ENCODE measurements at regions not wholly inside any gene's neighbourhood (a gene's known extent, or its start where the extent isn't known, plus 50 kb on each side); places are given as distances from the start of the nearest gene placed in this dataset.
A peak's percentile ranks its signal among the peaks of the same experiment; 100 is the strongest.

DNA sequence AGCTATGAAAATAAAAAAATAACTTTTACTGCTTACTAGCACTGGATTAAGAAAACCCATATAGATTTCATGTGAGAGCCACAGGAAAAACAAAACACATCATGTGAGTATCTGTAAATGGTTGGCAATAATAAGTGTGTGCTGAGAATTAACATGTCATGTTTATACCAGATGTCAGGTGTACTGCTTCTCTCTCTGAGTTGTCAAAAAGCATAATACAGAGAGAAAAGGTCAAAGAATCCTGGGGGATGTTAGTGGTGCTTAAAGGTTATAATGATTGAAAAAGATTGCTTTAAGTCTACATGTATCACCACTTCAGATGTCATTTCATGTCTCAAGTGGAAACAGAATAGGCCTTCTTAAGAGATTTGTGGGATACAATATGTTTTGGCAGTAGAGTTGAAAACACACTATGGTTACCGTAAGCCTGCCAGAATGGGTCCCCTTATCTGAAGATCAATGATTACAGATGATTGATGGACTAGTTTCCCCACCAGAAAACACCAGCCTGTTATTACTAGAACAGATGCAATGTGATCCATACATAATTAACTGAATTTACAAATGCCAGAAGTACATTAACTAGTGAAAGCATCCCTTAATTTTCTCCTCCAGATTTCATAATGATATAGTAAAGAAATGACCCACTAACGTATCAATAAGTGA lies 204.1 kb downstream of the CNTN3 start:
- H3F3A ChIP-seq (ENCODE audit: insufficient read depth, low read length, poor library complexity, severe bottlenecking): no peaks in the 10 kb centered on the region
- no peak overlapping the region for H3K9ac ChIP-seq (ENCODE audit: low read length)
- peak overlapping the region; percentile 40 for H3K27ac ChIP-seq (ENCODE audit: low read length)
- no peaks in the 10 kb centered on the region for H3K79me2 ChIP-seq (replicated peaks; ENCODE audit: insufficient read depth, low read length)
- peak overlapping the region; percentile 12 for H3K4me2 ChIP-seq (ENCODE audit: low read length)
- H4K20me1 ChIP-seq (ENCODE audit: insufficient read depth): no peaks in the 10 kb centered on the region
- H3K4me3 ChIP-seq (ENCODE audit: low read length): peak overlapping the region; percentile 0
- no peaks in the 10 kb centered on the region for H3K9me3 ChIP-seq (ENCODE audit: low read length)
- H3K9me2 ChIP-seq (ENCODE audit: insufficient read depth, low read length): no peaks in the 10 kb centered on the region
- no peaks in the 10 kb centered on the region for H3K36me3 ChIP-seq (ENCODE audit: insufficient read depth, low read length)
- no peaks in the 10 kb centered on the region for H3K27me3 ChIP-seq (ENCODE audit: insufficient read depth, low read depth, low read length)
- no peak overlapping the region for H2AFZ ChIP-seq (ENCODE audit: low read depth, low read length)
- TF ChIP-seq EP300 (conservative IDR thresholded peaks at IDR 0.05; ENCODE audit: poor library complexity, severe bottlenecking) (peak; percentile 92), SMC3 (conservative IDR thresholded peaks at IDR 0.05; ENCODE audit: poor library complexity) (peak; percentile 18), MXI1 (conservative IDR thresholded peaks at IDR 0.05; ENCODE audit: poor library complexity, severe bottlenecking) (no peak), POLR2AphosphoS5 (IDR thresholded peaks at IDR 0.05) (peak; percentile 76), TAF1 (IDR thresholded peaks at IDR 0.05; ENCODE audit: low read depth) (no peak)
- TF ChIP-seq, protein P1, sequence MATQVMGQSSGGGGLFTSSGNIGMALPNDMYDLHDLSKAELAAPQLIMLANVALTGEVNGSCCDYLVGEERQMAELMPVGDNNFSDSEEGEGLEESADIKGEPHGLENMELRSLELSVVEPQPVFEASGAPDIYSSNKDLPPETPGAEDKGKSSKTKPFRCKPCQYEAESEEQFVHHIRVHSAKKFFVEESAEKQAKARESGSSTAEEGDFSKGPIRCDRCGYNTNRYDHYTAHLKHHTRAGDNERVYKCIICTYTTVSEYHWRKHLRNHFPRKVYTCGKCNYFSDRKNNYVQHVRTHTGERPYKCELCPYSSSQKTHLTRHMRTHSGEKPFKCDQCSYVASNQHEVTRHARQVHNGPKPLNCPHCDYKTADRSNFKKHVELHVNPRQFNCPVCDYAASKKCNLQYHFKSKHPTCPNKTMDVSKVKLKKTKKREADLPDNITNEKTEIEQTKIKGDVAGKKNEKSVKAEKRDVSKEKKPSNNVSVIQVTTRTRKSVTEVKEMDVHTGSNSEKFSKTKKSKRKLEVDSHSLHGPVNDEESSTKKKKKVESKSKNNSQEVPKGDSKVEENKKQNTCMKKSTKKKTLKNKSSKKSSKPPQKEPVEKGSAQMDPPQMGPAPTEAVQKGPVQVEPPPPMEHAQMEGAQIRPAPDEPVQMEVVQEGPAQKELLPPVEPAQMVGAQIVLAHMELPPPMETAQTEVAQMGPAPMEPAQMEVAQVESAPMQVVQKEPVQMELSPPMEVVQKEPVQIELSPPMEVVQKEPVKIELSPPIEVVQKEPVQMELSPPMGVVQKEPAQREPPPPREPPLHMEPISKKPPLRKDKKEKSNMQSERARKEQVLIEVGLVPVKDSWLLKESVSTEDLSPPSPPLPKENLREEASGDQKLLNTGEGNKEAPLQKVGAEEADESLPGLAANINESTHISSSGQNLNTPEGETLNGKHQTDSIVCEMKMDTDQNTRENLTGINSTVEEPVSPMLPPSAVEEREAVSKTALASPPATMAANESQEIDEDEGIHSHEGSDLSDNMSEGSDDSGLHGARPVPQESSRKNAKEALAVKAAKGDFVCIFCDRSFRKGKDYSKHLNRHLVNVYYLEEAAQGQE (IDR thresholded peaks at IDR 0.05; ENCODE audit: borderline replicate concordance): peak; percentile 29

GRCh38 chr3:74409066-74409465 lies 205.4 kb downstream of the CNTN3 start:
- no peaks in the 10 kb centered on the region for H3K9me3 ChIP-seq (ENCODE audit: low read length)
- no peaks in the 10 kb centered on the region for H3F3A ChIP-seq (ENCODE audit: insufficient read depth, low read length, poor library complexity, severe bottlenecking)
- no peaks in the 10 kb centered on the region for H3K9me2 ChIP-seq (ENCODE audit: insufficient read depth, low read length)
- no peak for TF ChIP-seq POLR2AphosphoS5 (IDR thresholded peaks at IDR 0.05)
- TF ChIP-seq, protein P2, sequence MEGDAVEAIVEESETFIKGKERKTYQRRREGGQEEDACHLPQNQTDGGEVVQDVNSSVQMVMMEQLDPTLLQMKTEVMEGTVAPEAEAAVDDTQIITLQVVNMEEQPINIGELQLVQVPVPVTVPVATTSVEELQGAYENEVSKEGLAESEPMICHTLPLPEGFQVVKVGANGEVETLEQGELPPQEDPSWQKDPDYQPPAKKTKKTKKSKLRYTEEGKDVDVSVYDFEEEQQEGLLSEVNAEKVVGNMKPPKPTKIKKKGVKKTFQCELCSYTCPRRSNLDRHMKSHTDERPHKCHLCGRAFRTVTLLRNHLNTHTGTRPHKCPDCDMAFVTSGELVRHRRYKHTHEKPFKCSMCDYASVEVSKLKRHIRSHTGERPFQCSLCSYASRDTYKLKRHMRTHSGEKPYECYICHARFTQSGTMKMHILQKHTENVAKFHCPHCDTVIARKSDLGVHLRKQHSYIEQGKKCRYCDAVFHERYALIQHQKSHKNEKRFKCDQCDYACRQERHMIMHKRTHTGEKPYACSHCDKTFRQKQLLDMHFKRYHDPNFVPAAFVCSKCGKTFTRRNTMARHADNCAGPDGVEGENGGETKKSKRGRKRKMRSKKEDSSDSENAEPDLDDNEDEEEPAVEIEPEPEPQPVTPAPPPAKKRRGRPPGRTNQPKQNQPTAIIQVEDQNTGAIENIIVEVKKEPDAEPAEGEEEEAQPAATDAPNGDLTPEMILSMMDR (IDR thresholded peaks at IDR 0.05; ENCODE audit: poor library complexity, severe bottlenecking): no peak
- no peak for TF ChIP-seq EZH2 (IDR thresholded peaks at IDR 0.05; ENCODE audit: borderline replicate concordance, insufficient read depth, low read length, poor library complexity, severe bottlenecking)
- no peak for TF ChIP-seq EP300 (conservative IDR thresholded peaks at IDR 0.05; ENCODE audit: poor library complexity, severe bottlenecking)
- no peak for TF ChIP-seq RAD21 (conservative IDR thresholded peaks at IDR 0.05)
- no peak for TF ChIP-seq MXI1 (conservative IDR thresholded peaks at IDR 0.05; ENCODE audit: poor library complexity, severe bottlenecking)
- TF ChIP-seq, protein P1 (IDR thresholded peaks at IDR 0.05; ENCODE audit: borderline replicate concordance): no peak
- no peak for TF ChIP-seq TAF1 (IDR thresholded peaks at IDR 0.05; ENCODE audit: low read depth)
- H2AFZ ChIP-seq (ENCODE audit: low read depth, low read length): no peak overlapping the region
- no peaks in the 10 kb centered on the region for H4K20me1 ChIP-seq (ENCODE audit: insufficient read depth)
- no peaks in the 10 kb centered on the region for H3K79me2 ChIP-seq (replicated peaks; ENCODE audit: insufficient read depth, low read length)
- no peak overlapping the region for H3K4me3 ChIP-seq (ENCODE audit: low read length)
- H3K27me3 ChIP-seq (ENCODE audit: insufficient read depth, low read depth, low read length): no peaks in the 10 kb centered on the region
- no peak overlapping the region for H3K4me2 ChIP-seq (ENCODE audit: low read length)
- no peaks in the 10 kb centered on the region for H3K36me3 ChIP-seq (ENCODE audit: insufficient read depth, low read length)
- H3K9ac ChIP-seq (ENCODE audit: low read length): no peak overlapping the region
- H3K27ac ChIP-seq (ENCODE audit: low read length): no peak overlapping the region
